Activated CD4-positive, alpha-beta T cell treated with anti-CD3 and anti-CD28 coated beads, Interleukin-2, amount 50 U/mL, for 24 hours (primary cell): ENCODE measurements at regions not wholly inside any gene's neighbourhood (a gene's known extent, or its start where the extent isn't known, plus 50 kb on each side); places are given as distances from the start of the nearest gene placed in this dataset.

Experiments used
- DNase-seq, 2 donors: peaks; one replicate each; pipeline ENCODE4 v3.0.0-alpha.2; 2020; ENCODE audit warnings: low read depth in 1 of 2, low spot score in 1 of 2

DNA sequence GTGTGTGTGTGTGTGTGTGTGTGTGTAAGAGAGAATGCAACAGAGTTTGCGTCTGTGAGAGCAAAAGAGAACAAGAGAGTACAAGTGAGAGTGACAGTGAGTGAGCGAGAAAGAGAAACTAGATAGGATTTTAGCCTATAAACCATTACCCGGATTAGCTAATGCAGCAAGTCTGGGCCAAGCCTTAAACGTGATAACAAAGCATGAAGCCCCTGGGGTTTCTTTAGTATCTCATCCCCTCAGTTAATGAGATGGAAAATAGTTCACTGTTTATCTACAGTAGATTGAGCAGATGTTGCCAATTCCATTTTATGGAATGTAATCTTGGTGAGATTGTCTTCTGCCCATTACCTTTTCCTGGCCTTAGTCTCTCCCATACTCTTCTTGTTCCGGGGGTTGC lies 114.5 kb downstream of the MAT2B start:
- DNase-seq: no peak

DNA sequence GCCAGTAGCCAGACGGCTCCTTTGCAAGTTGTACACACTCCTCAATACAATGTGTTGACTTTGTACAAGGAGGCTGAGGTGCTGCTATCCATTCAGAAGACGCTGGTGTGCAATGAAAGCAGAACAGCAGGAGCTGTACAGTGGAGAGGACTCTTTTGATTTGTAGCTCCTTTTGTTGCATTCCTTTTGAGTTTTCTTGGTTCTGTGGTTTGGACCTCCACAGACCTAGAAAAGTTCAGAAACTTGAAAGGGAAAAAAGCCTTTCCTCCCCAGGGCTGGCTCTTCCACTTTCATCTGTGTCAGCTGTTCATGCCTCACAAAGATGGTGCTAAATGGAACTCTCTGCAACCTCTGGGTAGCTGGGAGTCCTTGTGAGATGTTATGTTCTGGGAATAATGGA lies 117.4 kb downstream of the MAT2B start:
- no peak for DNase-seq

DNA sequence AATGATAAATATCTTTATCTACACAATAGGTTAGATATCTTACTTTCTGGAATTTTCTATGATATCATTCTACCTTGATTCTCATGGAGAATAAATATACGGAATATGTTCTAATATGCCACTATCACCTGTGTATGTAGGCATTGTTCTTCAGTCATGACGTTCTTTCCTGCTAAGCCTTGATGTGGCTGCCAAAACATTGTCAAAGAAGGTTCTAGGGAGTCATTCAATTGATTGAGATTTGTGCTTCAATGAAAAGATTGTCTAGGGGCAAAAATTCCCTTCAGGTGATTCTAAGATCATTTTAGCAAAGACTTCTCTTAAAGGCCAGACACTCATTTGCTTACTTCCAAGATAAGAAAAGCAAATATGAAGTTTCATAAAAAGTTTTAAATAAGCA lies 118.1 kb downstream of the MAT2B start:
- DNase-seq: no peak

DNA sequence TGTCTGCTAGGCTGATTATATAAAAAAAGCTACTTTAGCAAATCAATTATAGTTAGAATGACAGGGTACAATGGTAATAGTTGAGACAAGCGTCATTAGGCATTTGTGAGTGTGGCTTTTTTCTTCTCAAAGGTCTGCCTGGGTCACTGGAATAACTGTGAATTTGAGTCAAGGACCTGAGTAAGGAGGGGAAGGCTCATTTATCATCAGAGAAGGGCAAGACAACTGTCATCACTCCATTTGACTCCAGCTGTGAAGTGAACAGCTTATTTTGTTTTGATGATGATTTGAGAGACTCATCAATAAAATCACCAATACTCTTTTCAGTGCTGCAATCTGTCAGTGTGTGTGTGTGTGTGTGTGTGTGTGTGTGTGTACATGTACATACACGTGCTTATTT lies 118.6 kb downstream of the MAT2B start:
- DNase-seq: no peak

DNA sequence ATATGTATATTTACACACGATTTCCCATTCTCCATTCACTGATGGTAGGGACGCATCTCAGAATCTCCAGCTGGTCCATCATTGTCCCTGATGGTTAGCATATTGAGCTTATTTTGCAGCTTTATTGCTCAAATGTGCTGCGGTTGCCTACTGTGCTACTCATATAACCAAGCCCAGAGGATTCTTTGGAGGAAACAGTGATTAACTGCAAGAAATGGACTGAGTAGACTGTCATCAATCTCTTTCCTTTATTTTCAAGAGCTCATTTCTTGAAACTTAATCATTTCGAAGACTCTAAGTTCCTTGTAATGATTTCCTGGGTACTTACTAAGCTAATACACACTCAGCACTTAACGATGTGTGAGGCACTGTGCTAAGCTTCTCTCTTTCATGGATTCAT lies 119.0 kb downstream of the MAT2B start:
- DNase-seq: no peak

DNA sequence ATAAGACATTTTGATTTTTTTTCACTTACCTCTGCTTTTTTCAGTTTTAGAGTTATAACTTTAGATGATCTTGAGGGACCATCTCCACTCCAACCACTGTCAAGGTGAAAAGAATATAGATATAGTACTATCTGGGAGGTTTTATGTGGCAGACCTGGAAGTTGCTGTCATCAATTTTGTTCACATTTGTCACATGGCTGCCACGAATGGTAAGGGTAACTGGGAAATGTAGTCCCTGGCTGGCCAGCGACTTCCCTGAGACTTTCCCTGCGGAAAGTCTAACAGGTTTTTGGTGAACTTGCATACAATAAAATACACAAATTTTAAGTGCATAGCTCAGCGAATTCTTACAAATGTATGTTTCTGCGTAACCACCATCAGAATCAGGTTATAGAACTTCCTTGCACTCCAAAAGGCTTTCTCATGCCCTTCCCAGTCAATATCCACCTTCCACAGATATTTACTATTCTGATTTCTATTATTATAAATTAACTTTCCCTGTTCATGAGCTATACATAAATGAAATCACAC lies 121.5 kb downstream of the MAT2B start:
- DNase-seq: no peak

DNA sequence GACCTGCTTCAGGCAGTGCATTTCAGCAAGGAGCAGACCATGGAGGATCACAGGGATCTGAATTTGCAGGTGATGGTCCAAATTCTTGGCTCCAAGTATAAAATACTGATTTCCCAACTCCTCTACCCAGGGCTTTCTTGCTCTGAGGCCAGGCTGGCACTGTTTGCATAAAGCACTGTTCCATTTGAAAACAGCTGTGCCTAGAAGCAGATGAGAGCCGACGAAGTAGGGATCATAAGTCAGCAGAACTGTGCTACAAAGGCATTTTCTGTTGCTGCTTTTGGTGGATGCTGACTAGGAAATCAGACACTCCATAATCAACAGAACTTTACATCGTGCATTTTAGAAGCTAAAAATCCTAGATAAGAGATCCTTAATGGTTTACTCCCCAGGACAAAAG lies 126.4 kb downstream of the MAT2B start:
- no peak for DNase-seq

DNA sequence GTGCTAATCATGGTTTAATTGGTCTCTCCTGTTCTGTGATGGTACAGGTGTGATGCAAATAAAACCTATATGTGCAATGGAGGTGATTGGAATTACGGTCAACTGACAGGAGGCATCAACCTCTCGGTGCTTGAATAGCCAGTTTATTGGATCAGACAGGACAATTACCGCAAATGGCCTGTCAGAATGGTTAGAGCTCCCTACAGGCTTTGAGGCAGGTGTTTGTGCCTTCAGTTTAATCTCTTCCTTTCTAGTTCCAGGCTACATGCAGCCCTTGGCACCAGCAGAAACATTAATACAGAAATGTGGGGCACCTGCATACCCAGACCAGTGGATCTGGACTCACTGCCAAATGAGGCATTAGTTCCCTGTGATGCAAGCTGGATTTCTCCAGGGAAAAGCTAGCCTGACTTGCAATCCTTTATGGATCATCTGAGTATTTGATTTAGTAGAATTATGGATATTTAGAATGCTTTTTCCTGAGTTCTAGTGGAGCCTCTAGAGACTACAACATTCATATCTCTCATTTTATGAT lies 128.6 kb downstream of the MAT2B start:
- DNase-seq: no peak

DNA sequence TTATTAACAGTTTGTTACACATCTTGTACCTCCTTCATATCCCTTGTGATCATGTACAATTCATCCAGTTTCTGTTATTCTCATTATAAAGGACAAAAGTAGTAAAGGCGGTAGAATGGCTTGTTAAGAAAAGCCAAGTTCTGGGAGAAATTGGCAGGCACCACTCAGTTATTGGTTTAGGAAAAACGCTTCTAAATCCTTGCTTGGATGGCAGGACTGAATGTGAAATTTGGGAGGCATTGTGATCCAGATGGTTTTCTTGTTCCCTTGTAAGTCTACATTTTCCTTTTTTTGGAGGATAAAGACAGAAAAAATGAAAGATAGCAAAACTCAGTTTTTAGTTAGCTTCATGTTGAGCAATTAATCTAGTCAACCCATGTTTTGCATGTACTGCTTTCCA lies 130.2 kb downstream of the MAT2B start:
- DNase-seq: no peak

DNA sequence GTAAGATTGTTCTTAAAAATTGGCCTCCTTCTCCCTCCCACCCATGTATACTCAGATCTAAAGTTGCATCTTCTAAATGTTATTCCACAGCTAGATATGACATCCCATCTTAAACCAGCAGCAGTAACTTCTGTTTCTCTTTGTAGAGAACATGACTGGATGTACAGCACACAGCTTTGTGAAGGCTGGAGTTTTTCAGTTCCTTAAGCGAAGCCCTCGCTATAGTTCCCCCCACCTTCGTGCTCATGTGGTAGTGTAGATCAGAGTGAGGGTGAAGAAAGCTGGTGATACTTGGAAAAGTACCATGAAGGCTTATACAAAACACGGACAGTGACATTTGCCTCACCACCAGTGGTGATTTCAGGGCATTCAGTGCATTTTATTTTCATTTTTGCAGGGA lies 137.5 kb downstream of the MAT2B start:
- DNase-seq: no peak

DNA sequence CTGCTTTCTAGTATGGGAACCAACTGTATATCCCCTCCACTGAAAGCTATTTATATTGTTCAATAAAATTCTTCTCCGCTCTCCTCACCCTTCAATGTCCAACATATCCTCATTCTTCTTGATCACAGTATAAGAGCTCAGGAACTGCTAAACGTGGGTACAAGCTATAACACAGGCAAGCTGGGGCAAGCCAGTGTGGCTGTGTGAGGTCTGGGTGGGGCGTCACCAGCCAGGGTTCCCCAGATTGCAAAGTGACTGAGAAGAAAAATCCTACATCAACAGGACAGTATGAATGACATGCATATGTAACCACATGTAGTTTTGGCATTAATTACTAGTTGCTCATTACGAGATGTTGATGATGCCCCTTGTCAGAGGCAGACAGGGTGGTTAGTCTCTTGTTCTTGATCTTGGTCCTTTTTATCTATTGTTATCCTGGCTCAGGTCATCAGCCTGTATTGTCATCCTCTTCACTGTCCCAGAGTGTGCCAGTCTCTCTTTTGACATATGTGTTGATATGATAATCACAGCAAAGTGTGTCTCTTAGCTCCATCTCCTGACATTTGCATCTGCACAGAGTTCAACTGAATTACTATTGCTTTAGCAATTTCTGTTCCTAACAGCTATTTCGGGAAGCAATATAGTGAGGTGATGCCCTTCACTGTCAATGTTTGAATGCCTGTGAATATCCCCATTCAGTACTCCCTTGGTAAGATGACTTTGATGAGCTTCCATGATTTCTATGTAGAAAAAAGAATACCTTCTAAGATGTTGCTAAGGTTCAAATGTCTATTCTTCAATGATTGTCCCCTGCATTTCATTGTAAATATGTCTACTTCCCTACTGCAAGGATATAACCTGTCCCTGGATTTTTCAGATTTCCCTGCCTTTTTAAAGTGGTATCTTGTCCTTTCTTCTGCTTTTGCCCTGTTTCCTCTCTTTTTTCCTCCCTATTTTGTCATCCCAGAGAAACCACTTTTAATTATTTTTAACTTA lies 140.3 kb downstream of the MAT2B start:
- no peak for DNase-seq

DNA sequence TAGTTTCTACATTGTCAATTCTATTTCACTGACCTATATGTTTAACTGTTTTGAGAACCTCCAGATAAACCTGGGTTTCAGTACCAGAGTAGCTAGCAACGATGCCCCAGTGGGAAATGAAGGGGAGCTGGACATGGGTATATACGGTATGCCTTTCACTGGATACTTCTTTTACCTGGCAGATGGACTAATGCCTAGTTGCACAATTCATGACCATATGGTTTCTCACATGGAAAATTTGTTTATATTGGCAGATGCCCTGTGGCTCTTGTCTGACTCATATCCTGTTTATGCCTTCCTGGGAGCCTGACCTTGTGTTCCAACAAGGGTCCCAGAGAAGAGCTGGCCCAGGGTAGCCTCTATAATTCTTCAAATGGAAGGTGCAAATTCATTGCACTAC lies 144.1 kb downstream of the MAT2B start:
- no peak for DNase-seq

DNA sequence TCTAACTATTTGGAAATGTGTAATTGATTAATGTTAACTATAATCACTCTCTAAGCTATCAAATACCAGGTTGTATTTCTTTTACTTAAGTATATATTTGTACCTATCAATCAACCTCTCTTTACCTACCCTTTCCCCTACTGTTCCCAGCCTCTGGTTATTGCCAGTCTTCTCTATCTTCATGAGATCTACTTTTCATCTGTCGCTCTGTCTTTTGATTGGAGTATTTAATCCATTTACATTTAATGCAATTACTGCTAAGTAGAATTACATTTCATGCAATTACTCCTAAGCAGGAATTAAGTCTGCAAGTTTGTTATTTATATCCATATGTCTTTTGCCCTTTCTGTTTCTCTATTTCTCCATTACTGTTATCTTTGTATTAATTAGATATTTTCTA lies 148.1 kb downstream of the MAT2B start:
- DNase-seq: no peak

DNA sequence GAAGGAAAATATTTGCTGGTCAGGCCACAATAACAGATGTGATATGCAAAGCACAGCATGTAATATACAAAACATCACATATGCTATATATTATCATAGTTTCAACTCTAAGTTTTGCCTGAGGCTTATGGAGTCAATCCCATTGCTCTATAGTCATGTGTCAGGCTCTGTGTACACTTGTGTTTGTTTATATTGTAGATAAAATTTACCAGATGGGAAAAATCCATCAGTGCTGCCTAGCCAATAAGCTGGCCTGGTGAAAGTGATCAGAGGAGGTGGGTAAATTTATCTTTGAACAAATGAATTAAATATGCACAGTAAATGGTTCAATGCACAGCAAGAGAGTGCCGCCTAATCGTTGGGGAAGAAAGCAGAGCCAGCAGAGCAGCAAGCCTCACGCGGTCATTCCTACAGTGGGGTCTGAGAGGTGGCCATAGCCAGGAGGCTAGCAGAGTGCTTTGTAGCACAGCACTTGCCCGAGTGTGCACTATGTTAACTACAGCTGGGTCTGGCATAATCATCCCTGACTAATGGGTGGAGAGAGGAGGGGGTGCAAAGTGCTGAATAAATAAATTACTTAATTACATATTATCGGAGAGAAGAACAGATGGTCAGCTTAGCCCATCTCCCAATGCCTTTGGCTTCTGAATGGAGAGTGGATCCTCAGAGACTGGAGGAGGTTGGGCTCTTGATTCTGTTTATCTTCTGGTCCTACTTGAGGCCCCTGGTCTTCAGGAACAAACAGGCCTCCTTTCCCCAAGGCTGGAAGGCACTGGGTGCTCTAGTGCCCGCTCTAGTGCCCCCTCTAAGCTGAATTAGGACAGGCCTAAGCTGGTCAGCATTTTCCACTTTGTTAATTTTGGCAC lies 153.5 kb downstream of the MAT2B start:
- DNase-seq: no peak

DNA sequence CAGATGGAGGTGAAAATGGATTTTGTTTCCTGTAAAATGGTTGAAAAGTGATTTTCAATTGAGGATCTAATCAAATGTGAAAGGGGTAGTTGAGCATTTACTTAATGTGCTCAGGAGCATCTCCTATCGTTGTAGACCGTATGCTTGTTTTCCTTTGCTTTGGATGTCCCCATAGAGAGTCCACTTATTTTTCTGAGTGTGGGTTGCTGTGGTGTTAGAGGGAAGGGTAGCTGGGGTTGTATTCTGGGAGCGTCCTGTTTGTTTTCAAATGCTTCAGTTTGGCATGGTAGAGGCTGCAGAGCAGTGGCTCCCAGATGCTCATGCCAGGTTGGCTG lies 154.1 kb downstream of the MAT2B start:
- DNase-seq: no peak

DNA sequence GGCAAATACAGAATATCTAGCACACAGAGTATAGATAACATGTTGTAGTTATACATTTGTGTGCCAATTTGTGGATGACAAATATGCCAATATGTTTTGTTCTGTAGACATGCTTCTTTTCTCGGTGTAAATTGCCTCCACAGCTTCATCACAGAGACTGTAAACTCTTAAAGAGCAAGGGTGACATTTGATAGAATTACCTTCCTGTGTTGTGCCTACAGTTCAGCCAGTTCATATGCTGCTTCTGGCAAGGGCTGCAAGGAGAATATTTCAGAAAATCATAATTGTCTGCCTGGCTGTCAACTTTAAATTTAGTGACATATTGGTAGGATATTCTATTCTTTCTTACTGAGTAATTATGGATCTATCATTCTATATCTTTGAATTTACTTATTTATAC lies 155.1 kb downstream of the MAT2B start:
- DNase-seq: no peak

DNA sequence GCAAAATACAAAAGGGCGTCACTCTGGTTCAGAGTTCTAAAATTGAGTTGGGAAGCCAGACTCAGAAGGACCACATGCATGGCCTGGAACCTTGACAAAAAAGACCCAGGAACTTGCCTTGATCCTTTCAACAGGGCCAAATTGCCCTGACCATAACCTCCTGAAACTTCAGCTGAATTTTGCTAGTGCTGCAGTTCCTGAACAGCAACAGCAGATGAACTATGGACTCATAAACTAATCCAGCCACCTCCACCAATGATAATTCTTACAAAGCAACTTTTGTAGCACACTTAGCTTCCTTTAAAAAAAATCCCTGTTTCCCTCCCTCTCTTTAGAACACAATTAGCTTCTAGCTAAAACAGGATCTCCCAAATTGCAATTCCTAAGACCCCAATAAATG lies 155.9 kb downstream of the MAT2B start:
- no peak for DNase-seq

DNA sequence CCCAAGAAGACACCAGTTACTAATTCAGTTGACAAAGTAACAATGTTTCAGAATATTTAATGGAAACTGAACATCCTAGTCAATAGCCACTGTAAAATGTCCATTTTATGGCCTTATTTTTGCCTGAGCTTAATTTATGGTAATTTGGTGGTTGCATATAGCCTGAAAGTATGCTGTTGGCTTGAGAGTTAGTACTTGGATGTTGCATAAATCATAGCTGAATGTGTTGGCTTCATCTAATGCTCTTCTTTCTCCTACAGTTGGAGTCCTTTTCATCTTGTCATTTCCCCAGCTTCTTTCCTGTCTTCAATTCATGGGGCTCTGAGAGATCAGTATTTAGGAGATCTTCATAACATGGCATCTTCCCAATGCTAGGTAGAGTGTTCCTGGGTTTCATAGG lies 164.6 kb downstream of the MAT2B start:
- no peak for DNase-seq

DNA sequence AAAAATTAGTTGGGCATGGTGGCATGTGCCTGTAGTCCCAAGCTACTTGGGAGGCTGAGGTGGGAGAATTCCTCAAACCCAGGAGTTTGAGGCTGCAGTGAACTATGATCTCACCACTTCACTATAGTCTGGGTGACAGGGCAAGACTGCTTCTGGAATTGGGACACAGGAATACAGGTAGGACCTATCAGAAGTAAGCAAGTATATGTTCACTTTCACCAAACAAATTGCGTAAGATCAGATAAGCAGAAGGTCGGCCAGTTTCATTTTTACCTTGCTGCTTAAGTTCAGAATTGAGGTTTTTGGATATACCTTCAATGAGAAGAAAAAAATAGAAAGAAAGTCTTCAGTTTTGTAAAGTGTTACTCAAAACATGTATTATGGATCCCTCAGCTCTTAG lies 171.7 kb downstream of the MAT2B start:
- DNase-seq: no peak

DNA sequence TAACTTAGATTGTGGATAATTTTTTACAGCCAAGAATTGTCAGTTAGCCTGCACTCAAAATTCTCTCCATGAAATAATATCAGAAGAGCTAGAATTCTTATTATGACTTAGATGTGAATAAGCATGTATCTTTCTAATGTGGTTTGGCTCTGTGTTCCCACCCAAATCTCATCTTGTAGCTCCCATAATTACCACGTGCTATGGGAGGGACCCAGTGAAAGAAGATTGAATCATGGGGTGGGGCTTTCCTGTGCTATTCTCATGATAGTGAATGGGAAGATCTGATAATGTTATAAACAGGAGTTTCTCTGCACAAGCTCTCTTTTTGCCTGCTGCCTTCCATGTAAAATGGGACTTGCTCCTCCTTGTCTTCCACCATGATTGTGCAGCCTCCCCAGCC lies 176.8 kb downstream of the MAT2B start:
- DNase-seq: no peak

DNA sequence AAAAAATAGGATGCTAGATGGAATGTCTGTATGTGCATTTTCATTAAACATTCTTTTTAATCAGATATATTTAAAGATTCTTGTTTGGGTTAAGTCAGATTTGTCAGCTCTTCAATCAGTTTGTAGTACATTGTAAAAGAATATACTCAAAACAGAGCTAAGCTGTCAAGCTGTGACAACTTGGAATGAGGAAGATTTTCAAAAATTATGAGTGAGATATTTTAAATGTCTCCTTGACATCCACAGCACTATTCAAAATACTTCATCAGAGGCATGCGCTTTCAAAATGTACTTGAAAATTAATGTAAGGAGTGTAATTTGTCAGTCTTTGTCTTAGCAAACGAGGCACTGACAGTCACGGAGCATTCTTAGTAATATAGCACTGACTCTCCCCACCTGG lies 182.0 kb downstream of the MAT2B start:
- no peak for DNase-seq

DNA sequence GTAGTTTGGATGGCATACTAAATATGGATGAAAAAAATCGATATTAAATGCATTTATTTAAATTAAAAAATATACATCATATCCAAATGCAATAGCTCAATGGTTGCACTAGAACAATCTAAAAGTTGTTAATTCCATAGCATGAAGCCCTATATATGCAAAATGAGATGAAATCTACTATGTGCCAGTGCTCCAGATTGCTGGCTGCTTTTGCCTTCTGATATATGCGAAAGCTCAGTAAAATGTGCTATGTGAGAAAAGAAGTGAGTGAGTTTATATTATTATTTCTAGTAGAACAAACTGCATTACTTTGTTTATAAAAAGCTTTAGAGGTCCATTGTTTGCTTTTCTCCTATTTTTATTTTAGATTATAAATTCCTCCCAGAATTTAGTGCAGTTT lies 186.7 kb downstream of the MAT2B start:
- DNase-seq: no peak
